ENCODE measurements at regions not wholly inside any gene's neighbourhood (a gene's known extent, or its start where the extent isn't known, plus 50 kb on each side); places are given as distances from the start of the nearest gene placed in this dataset.

GRCh38 chr6:155538708-155539390, 83.2 kb upstream of the NOX3 start:
- no peak for TF ChIP-seq POLR2A (IDR thresholded peaks at IDR 0.05)
- no peak for TF ChIP-seq CTCF (IDR thresholded peaks at IDR 0.05)

All from body of pancreas (tissue), 4 donors.